Raji (cell line): ENCODE measurements at regions not wholly inside any gene's neighbourhood (a gene's known extent, or its start where the extent isn't known, plus 50 kb on each side); places are given as distances from the start of the nearest gene placed in this dataset.

Source experiments
- POLR2A ChIP-seq: IDR thresholded peaks from 2 replicates; pipeline ENCODE4 v1.6.1; 2011; ENCODE audit warnings: low read depth, low read length, control low read depth; ENCODE audit not compliant: insufficient read depth

DNA sequence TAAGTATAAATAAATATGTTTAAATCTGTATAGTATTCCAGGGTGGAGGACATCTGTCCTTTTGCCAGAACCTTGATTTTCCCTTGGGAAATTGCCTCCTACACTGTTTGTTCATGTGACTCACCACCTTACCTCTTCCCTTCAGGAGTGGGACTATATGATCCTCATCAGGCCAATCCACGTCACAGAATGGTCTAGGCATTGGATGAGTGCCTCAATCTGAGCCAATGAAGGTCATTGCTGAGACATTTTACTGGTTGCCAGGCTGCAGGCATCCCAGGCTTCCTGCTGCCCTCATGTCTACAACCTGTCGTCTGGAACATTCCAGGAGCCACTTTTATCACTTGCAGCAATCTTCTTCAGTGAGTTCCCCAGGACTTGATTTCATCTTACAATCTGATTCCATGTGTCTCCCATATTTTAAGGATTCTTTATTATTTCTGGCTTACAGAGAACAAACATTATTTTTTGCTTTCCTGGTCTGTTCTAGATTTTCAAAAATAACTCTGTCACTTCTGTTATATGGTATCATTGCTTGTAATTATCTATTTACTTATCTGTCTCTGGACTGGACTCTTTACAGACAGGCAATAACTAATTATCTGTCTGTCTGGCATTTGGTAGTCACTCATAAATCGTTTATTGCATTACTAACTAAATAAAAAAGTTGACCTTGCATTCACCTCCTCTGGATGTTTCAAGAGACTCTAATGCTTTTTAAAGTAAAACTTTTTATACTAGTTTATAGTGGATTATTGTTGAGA lies 107.3 kb upstream of the APC start:
- no peak for TF ChIP-seq POLR2A

- no peak for TF ChIP-seq POLR2A
These were observed 103.5 kb upstream of the APC start for GRCh38 chr5:112634166-112634565.

- no peak for TF ChIP-seq POLR2A
These were observed 102.9 kb upstream of the APC start for GRCh38 chr5:112634796-112635195.

DNA sequence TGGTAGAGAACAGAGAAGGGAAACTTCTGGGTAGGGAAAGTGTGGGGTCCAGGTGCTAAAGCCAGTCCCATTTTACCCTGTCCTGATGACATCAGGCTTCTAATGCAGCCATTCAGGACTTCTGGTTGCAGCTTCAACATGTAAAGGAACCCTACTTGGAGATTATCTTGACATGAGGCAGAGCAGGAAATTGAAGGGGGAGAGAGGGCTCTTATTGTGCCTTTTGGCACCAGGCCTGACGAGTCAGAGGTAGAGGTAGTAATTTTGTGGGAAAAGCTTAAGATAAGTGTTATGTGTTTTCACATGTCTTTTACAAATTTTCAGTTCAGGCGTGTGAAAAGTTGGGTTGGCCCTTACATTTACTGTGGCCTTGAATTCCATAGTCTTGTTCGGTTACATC lies 102.4 kb upstream of the APC start:
- no peak for TF ChIP-seq POLR2A

GRCh38 chr5:112635771-112636731 lies 101.6 kb upstream of the APC start:
- no peak for TF ChIP-seq POLR2A

GRCh38 chr5:112636751-112637150 lies 100.9 kb upstream of the APC start:
- TF ChIP-seq POLR2A, result no peak

- no peak for TF ChIP-seq POLR2A
These were observed 100.3 kb upstream of the APC start for GRCh38 chr5:112637343-112637742.

DNA sequence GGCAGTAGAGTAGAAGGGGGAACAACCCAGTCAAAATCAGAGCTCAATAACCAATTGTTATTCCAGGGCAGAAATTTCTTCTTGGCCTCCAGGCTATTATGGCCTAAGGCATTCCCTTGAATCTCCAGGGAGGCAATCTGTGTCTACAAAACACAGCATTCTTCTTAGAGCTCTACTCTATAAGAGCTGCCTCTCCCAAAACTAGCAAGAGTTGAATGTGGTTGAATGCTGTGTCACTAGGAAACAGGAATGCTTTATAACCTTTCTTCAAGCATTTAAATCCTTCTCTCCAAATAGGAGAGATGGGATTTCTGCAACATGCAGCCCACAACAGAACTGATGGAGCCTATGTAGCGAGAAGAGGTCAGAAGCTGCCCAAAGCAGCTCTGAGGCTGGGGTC lies 97.1 kb upstream of the APC start:
- TF ChIP-seq POLR2A, result no peak

DNA sequence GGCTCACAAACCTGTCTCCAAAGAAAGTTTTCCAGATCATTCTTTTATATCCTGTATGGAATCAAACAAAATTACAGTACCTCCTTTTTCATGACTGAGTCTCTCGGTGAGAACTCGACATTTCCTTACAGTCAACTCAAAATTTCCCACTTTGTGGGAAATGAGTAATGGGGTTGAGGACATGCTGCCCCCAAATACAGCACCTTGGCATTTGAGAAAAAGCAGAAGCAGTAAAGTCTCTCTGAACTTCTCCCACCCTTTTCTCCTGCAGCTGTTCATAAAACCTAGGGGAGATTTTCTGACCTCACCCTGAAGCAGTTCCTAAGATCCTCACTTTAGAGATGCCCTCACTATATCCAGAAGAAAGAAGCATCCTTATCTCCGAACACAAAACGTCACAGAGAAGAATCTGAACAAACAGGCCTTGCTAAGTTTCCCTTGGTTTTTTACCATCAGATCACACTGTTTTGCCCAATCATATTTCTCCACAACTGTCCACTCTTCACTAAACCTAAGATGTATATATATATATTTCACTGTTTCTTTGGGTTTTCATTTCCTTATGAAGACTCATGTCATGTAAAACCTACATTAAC lies 96.1 kb upstream of the APC start:
- no peak for TF ChIP-seq POLR2A

GRCh38 chr5:112642885-112643284 lies 94.8 kb upstream of the APC start:
- TF ChIP-seq POLR2A, result no peak

- no peak for TF ChIP-seq POLR2A
These were observed 94.2 kb upstream of the APC start for GRCh38 chr5:112643339-112643971.

GRCh38 chr5:112646139-112646936 lies 91.3 kb upstream of the APC start:
- no peak for TF ChIP-seq POLR2A

- no peak for TF ChIP-seq POLR2A
These were observed 90.3 kb upstream of the APC start for GRCh38 chr5:112647428-112647827.

DNA sequence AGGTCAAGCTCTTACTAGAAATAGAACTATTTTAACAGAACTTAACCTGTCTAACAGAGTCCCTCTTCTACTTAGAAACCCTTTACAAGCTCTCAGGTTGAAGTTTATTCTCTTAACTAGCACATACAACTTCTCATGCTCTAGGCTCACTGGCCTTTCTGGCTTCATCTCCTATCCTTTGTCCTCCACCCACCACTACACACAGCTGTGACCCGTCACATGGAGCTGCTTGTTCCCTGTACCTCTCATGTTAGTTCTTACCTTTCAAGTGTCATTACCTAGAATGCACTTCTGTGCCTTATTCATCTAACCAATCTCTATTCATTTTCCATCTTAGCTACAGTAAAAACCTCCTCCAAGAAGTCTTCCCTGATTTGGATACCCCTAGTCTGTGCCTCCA lies 89.4 kb upstream of the APC start:
- no peak for TF ChIP-seq POLR2A
